GM18517 (cell line): ENCODE measurements at regions not wholly inside any gene's neighbourhood (a gene's known extent, or its start where the extent isn't known, plus 50 kb on each side); places are given as distances from the start of the nearest gene placed in this dataset.
"Not testable (repeated sequence)": the region's sequence is repeated elsewhere in the genome, so short reads cannot be mapped to it uniquely, and the experiment has no call there.

Source experiments
- ATAC-seq: cut with Tn5 transposase; IDR thresholded peaks from one replicate; pipeline ENCODE4 v1.9.1; 2021; ENCODE audit warnings: mild to moderate bottlenecking, moderate library complexity; ENCODE audit not compliant: unreplicated experiment

DNA sequence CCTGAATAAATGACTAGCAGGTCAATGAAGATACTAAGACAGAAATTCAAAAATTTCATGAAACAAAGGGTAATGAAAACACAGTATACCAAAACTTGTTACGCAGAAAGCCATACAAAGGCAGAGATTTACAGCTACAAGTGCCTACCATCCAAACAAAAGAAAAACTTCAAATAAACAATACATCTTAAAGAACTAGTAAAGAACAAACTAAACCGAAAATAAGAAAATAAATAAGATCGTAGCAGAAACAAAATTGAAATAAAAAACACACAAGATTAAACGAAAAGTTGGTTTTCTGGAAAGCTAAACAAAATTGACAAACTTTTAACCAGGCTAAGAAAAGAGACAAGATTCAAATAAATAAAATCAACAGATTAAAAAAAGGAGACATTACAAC lies 51.5 kb downstream of the VPREB1 start:
- ATAC-seq = not testable (repeated sequence)

DNA sequence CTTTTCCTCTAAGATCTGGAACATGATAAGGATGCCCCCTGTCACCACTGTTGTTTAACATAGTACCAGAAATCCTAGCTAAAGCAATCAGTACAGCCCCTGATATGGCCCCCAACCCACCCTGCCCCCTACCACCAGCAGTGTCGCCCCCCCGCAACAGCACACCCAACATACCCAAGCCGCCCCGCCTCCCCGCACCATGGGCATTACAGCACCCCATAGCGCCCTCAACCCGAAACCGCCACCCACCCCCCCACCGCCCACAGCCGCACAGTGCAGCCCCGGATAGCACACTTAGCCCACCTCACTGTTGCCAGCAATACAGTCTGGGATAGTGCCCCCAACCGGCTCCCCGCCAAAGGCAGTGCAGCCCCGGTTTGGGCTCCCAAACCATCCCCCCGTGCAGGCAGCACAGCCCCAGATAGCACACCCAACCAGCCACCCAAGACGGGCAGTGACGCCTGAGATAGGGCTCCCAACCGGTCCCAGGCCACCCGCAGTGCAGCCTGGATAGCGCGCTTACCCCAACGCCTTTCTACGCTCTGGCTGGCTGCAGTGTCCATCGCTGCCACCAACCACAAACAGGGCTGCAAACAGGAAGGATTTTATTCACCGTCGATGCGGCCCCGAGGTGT lies 52.7 kb downstream of the VPREB1 start:
- ATAC-seq = not testable (repeated sequence)

DNA sequence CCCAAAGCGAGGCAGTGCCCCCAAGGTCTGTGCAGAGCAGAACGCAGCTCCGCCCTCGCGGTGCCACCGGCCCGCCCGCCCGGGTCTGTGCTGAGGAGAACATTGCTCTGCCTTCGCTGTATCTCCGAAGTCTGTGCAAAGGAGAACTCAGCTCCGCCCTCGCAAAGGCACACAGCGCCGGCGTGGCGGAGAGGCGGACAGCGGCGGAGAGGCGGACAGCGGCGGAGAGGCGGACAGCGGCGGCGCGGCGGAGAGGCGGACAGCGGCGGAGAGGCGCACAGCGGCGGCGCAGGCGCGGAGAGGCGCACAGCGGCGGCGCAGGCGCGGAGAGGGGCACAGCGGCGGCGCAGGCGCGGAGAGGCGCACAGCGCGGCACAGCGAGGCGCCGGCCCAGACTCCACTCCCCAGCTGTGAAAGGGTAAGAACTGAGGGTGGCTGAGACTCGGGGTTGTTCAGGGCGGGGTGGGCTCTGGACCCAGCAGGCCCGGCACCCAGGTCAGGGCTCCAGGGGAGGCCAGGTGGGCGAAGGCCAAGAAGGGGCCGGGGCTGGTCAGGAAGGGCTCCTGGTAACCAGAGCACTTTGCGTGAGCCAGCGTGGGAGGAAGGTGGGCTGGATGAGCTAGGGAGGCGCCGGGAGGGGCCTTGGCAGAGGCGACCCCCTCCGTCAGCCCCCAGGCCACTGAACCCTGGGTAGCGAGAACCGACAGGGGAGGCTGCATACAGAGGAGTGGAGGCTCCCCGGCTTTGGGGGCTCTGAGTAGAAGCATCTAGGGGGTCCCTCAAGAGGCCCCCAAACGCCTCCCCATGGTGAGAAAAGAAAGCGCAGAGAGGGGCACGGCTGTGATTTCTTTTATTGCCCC lies 53.4 kb downstream of the VPREB1 start:
- peak; percentile 82 for ATAC-seq

DNA sequence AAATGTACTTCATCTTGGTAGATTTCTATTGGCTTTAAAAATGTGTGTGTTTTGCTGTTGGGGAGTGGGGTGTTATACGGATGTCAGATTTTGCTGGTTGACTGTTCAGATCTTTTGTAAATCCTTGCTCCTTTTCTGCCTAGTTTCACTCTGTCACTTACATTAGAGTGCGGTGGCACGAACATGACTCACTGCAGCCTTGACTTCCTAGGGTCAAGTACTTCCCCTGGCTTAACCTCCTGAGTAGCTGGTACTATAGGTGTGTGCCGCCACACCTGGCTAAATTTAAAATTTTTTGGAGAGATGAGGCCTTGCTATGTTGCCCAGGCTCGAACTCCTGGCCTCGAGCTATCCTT lies 54.0 kb downstream of the VPREB1 start:
- ATAC-seq = not testable (repeated sequence)

DNA sequence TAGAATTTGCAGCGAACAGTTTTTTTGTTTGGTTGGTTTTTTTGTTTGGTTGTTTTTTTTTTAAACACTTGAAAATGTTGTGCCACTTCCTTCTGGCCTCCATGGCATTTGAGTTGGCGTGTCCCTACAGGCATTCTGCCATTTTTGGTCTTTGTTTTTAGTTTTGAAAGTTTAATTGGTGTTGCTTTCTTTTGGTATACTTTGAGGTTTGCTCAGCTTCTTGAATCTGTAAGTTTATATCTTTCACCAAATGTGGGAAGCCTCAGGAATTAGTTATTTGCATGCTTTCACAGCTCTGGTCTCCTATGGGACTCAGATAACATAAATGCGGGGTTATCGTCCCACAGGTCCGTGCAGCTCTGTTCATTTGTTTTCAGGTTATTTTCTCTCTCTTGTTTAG lies 55.9 kb downstream of the VPREB1 start:
- not testable (repeated sequence) for ATAC-seq

DNA sequence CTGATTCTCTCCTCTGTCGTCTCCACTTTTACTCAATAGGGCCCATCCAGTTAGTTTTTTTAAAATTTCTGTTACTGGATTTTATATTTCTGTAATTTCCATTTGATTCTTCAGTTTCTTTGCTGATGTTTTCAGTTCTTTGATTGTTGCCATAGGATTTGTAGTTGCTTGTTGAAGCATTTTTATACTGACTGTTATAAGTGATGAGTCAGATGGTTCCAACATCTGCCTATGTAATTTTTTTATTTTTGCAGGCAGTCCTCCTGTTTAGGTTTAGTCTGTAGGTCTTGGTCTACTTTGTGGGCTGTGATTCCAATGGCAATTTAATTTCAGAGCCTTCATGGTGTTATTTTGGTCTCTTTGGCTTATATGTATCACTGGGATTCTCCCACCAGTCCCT lies 56.4 kb downstream of the VPREB1 start:
- not testable (repeated sequence) for ATAC-seq

DNA sequence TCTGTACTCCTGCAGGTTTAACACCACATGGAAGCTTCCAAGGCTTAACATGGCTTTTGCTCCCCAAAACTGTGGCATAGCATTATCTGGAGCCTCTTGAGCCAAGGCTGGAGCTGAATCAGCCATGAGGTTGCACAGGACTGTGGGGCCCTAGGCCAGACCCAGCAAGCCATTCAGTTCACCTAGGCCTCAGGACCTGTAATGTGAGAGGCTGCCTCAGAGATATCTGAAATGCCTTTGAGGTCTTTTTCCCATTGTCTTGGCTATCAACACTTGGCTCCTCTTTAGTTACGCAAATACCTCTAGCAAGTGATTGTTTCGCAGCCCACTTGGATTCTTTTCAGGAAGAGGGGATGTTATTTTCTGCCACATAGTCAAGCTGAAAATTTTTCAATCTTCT lies 72.0 kb downstream of the VPREB1 start:
- ATAC-seq = no peak

DNA sequence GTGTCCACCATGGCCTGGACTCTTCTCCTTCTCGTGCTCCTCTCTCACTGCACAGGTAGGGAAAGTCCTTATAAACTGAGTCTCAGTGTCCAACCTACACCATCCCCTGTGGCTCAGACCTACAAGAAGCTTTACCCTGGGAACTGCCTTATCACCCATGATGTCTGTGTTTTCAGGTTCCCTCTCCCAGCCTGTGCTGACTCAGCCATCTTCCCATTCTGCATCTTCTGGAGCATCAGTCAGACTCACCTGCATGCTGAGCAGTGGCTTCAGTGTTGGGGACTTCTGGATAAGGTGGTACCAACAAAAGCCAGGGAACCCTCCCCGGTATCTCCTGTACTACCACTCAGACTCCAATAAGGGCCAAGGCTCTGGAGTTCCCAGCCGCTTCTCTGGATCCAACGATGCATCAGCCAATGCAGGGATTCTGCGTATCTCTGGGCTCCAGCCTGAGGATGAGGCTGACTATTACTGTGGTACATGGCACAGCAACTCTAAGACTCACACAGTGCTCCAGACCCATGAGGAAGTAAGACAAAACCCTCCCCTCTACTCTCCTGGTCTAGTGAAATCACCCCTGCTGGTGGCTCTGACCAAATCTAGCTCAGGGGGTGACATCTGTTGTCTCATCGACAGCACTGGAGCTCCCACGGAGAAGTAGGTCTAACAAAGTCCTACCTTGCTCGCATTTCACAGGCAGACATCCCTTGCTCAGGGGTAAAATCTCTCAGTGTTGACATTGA lies 74.3 kb downstream of the VPREB1 start:
- no peak for ATAC-seq

DNA sequence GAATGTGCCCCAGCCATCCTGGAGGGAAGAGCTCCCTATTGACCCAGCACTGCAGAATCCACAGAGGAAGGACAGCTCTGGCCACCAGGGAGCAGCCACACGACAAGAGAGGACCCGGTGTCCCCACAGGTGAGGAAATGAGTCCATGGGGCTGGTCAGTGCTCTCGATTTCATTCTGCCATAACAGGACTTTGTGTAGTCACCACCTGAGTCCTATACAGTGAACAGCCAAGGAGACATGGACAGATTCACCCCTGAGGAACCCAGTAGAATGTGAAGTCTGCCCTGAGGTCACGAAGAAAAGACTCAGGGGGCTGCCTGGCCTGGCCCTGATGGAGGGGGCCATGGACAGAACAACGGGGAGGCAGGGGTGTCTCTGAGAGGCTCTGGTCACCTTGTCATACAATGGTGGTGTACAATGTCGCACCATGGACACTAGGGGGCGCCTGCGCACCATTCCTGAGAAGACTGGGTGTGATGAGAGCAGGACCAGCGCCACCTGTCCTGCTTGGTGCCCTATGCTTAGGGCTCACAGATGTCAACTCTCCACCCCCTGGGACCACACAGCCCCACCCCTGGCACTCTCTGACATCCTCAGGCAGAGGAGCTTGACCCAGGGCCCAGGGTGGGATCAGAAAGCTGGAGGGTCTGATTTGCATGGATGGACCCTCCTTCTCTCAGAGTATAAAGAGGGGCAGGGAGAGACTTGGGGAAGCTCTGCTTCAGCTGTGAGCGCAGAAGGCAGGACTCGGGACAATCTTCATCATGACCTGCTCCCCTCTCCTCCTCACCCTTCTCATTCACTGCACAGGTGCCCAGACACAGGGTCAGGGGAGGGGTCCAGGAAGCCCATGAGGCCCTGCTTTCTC lies 77.4 kb downstream of the VPREB1 start:
- not testable (repeated sequence) for ATAC-seq

DNA sequence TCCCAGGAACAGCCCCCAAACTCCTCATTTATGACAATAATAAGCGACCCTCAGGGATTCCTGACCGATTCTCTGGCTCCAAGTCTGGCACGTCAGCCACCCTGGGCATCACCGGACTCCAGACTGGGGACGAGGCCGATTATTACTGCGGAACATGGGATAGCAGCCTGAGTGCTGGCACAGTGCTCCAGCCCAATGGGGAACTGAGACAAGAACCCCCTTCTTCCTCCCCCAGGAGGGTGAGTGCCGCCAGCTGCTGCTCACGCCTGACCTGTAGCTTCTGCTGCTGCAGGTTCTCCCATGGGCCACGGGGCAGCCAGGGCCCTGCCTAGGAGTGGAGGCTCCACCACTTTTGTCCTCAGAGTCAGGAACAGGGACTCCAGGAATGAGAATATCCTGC lies 78.2 kb downstream of the VPREB1 start:
- ATAC-seq = no peak

DNA sequence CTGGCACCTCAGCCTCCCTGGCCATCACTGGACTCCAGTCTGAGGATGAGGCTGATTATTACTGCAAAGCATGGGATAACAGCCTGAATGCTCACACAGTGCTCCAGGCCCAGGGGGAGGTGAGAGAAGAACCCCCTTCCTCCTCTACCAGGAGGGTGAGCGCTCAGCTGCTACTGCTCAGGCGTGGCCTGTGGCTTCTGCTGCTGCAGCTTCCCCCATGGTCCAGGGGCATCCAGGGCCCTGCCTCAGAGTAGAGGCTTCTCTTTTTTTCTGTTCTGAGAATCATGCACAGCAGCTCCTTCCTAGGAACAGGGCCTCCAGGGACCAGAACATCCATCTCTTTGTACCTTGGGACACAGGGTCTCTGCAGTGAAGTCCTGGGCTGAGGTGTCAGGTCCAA lies 83.1 kb downstream of the VPREB1 start:
- ATAC-seq = no peak

DNA sequence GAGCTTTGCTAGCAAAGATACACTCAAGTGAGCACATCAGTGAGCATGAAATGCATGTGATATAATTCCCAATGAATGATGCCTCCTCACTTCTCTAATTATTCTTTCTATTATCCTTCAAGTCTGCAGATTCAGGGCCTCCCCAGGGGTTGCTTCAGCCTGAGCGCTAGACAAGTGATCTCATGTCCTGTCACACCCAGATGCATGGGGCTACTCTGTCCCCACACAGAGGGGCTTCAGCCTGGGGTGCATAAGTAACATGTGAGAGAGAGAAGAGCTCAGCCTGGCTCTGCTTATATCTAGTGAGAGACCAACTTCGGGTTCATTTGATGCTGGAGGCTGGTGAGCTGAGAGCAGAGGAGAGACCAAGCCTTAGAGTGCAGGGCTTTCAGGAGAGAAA lies 85.2 kb downstream of the VPREB1 start:
- ATAC-seq = no peak

DNA sequence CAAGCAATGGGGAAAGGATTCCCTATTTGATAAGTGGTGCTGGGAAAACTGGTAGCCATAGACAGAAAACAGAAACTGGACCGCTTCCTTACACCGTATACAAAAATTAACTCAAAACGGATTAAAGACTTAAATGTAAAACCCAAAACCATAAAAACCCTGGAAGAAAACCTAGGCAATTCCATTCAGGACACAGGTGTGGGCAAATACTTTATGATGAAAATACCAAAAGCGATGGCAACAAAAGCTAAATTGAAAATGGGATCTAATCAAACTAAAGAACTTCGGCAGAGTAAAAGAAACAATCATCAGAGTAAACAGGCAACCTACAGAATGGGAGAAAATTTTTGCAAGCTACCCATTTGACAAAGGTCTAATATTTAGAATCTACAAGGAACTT lies 91.1 kb downstream of the VPREB1 start:
- not testable (repeated sequence) for ATAC-seq

DNA sequence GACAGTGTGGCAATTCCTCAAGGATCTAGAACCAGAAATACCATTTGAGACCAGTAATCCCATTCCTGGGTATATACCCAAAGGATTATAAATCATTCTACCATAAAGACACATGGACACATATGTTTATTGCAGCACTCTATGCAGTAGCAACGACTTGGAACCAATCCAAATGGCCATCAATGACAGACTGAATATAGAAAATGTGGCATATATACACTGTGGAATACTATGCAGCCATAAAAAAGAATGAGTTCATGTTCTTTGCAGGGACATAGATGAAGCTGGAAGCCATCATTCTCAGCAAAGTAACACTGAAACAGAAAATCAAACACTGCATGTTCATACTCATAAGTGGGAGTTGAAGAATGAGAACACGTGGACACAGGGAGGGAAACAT lies 91.7 kb downstream of the VPREB1 start:
- not testable (repeated sequence) for ATAC-seq

DNA sequence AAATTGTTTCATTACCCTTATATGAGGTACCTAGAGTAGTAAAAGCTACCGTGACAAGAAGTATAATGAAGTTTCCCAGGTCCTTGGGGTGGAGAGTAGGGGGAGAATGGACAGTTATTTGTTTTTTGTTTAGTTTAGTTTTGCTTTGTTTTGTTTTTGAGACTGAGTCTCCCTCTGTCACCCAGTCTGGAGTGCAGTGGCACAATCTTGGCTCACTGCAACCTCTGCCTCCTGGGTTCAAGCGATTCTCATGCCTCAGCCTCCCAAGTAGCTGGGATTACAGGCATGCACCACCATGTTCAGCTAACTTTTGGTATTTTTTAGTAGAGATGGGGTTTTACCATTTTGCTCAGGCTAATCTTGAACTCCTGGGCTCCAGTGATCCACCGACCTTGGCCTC lies 94.2 kb downstream of the VPREB1 start:
- ATAC-seq = not testable (repeated sequence)

DNA sequence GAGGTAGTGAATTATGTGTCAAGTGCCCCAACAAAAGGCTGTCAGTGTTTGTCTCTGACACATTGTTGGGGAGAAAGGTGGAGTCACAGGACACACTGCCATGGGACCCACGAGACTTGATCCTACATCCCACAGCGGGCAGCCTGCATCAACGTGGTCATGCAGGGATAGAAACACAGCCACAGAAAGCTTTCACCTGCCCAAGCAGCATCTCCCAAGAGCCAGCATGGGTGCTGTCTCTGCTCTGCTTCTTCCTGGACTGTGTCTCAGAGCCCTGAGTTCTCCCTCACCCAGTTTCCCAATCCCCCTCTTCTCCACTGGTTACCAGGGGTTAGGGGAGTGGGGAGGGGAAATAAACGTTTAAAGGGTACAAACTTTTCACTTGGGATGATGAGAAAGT lies 97.2 kb downstream of the VPREB1 start:
- ATAC-seq = no peak

DNA sequence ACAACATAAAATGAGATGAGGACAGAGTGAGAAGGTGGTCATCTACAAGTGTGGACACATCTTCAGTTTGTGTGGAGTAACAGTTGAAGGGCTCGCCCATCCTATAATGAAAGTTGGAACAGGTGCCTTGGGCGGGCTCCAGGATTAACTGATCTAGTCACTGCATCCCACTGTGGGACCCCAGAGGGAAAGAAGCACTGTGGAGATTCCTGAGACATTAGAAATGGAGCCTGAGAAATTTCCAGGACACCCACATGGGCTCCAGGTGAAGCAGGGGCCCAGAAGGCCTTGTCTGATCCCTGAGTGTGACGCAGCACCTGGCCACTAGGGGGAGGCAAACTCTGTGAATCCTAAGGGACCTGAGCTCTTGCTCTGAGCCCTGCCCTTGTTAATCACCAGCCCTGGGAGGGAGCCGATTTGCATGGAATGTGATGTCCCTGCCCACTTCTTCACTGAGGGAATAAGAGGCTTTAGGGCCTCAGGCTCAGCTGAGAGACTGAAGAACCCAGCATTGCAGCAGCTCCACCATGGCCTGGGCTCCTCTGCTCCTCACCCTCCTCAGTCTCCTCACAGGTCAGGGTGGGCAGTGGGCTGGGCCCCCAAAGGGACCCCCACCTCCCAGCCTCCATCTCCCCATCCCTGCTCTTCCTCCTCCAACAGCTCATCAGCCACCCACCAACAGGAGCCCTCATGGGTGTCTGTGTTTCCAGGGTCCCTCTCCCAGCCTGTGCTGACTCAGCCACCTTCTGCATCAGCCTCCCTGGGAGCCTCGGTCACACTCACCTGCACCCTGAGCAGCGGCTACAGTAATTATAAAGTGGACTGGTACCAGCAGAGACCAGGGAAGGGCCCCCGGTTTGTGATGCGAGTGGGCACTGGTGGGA lies 98.4 kb downstream of the VPREB1 start:
- ATAC-seq = no peak

DNA sequence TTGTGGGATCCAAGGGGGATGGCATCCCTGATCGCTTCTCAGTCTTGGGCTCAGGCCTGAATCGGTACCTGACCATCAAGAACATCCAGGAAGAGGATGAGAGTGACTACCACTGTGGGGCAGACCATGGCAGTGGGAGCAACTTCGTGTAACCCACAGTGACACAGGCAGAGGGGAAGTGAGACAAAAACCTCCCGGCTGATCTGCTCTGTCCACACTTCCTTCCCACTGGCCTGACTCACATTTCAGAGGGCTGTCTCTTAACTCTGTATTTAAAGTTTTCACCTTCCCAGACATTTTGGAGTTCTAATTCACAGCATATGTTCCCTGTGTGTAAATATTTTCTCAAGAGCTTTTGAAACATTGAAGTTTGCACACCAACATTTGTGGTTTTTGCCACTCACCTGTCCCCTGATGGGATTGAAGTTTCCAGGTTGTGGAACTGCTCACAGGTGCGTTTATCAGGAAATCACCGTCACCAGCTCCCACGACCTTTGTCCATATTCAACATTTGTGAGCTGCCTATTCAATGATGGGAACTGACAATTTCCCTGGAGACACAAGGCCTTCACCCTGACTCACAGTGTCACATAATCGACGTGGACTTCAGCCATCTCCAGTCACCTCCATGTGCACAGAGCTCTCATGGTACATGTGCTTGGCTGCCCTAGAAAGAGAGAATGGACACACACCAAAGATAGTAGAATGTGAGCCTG lies 99.2 kb downstream of the VPREB1 start:
- no peak for ATAC-seq

DNA sequence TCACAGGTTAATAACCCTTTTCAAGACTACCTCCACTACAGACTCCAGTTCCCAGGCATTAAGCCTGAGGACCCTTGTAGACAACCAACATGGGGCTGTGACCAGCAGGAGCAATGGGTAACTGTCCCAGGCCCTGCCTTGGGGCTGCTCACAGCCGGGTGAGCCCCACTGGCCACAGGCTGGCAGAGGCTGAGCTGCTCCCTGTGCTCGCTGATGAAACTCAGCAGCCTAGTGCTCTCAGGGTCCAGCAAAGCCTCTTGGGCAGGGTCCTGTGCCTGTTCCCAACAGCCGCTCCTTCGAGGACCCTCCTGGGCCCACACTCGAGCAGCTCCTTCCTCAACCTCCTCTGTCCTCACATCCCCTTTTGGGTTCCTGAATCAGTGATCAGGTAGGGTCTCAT lies 99.8 kb downstream of the VPREB1 start:
- ATAC-seq = no peak
